NB4 (cell line): ENCODE measurements at regions not wholly inside any gene's neighbourhood (a gene's known extent, or its start where the extent isn't known, plus 50 kb on each side); places are given as distances from the start of the nearest gene placed in this dataset.

Source experiments
- CTCF ChIP-seq: IDR thresholded peaks from one replicate; pipeline ENCODE4 v1.5.1; 2012; ENCODE audit warnings: low read depth, low read length
- MAX ChIP-seq: IDR thresholded peaks from 2 replicates; pipeline ENCODE4 v1.6.1; 2011; ENCODE audit warnings: low read depth, low read length
- MYC ChIP-seq: IDR thresholded peaks from 2 replicates; pipeline ENCODE4 v1.6.1; 2011; ENCODE audit warnings: low read depth, low read length
- POLR2A ChIP-seq: IDR thresholded peaks from 2 replicates; pipeline ENCODE4 v1.6.1; 2011; ENCODE audit warnings: mild to moderate bottlenecking; ENCODE audit not compliant: insufficient read length; ENCODE audit errors: extremely low read depth

DNA sequence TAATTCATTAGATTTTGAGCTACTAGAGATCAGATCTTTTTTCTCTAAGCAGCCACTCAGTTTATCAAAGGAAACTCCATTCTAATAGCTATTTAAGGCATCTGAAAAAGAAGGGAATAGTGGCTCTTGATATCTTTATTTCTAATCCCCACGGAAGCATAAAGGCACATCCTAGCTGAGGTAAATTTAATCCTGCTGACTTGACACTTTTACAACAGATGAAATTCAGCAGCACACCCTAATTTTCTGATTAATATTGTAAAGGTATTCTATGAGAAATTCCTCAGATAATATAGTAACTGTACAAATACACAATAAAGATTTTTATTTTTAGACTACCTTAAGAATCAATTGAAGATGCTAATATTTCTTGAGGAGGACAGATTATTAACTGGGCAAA is 916.4 kb downstream of the TMTC2 start:
- no peak for TF ChIP-seq POLR2A
- TF ChIP-seq CTCF: no peak
- TF ChIP-seq MAX: no peak
- no peak for TF ChIP-seq MYC
